GM18517 (cell line): ENCODE measurements at regions not wholly inside any gene's neighbourhood (a gene's known extent, or its start where the extent isn't known, plus 50 kb on each side); places are given as distances from the start of the nearest gene placed in this dataset.

Experiments used
- ATAC-seq: cut with Tn5 transposase; IDR thresholded peaks from one replicate; pipeline ENCODE4 v1.9.1; 2021; ENCODE audit warnings: mild to moderate bottlenecking, moderate library complexity; ENCODE audit not compliant: unreplicated experiment

- no peak for ATAC-seq
Measured at GRCh38 chr4:15362541-15362940, 65.3 kb upstream of the C1QTNF7 start.

- ATAC-seq: no peak
Measured at GRCh38 chr4:15364183-15364582, 63.6 kb upstream of the C1QTNF7 start.

- ATAC-seq: no peak
Measured at GRCh38 chr4:15365641-15366040, 62.2 kb upstream of the C1QTNF7 start.

- ATAC-seq: no peak
Measured at GRCh38 chr4:15366721-15367120, 61.1 kb upstream of the C1QTNF7 start.

GRCh38 chr4:15368856-15369255 is 59.0 kb upstream of the C1QTNF7 start:
- no peak for ATAC-seq

- ATAC-seq: no peak
Measured at GRCh38 chr4:15370296-15370695, 57.5 kb upstream of the C1QTNF7 start.

GRCh38 chr4:15373363-15373762 is 54.5 kb upstream of the C1QTNF7 start:
- no peak for ATAC-seq

GRCh38 chr4:15374656-15375055 is 53.2 kb upstream of the C1QTNF7 start:
- ATAC-seq: no peak

- no peak for ATAC-seq
Measured at GRCh38 chr4:15375667-15376066, 52.2 kb upstream of the C1QTNF7 start.

GRCh38 chr4:15376145-15376544 is 51.7 kb upstream of the C1QTNF7 start:
- ATAC-seq: no peak

GRCh38 chr4:15376594-15376993 is 51.2 kb upstream of the C1QTNF7 start:
- no peak for ATAC-seq
